ENCODE measurements at regions not wholly inside any gene's neighbourhood (a gene's known extent, or its start where the extent isn't known, plus 50 kb on each side); places are given as distances from the start of the nearest gene placed in this dataset.
"Not testable (repeated sequence)": the region's sequence is repeated elsewhere in the genome, so short reads cannot be mapped to it uniquely, and the experiment has no call there.

- DNase-seq (ENCODE audit: extremely low read depth in 1 of 11, low read depth in 9 of 11, low spot score in 4 of 11): no peak
These were observed 602.0 kb upstream of the CPEB2 start for GRCh38 chr4:14400307-14400706.

DNA sequence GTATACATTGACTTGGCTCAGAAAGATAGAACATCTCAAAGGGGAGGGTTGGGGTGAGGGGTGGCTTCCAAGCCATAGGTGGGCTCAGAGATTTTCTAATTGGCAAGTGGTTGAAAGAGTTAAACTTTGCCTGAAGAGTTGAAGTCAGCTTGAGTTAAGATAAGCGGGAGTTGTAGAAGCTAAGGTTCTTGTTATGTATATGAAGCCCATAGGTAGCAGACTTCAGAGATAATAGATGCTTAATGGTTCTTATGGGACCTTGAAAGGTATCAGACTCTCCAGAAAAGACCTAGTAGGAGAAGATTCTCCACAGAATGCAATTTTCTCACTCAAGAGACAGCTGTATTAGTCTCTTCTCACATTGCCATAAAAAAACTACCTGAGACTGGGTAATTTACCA lies 599.1 kb upstream of the CPEB2 start:
- no peak for DNase-seq (ENCODE audit: extremely low read depth in 1 of 11, low read depth in 9 of 11, low spot score in 4 of 11)

- no peak for DNase-seq (ENCODE audit: extremely low read depth in 1 of 11, low read depth in 9 of 11, low spot score in 4 of 11)
These were observed 597.6 kb upstream of the CPEB2 start for GRCh38 chr4:14404730-14405129.

GRCh38 chr4:14410516-14410915 lies 591.8 kb upstream of the CPEB2 start:
- DNase-seq (ENCODE audit: extremely low read depth in 1 of 11, low read depth in 9 of 11, low spot score in 4 of 11): no peak

DNA sequence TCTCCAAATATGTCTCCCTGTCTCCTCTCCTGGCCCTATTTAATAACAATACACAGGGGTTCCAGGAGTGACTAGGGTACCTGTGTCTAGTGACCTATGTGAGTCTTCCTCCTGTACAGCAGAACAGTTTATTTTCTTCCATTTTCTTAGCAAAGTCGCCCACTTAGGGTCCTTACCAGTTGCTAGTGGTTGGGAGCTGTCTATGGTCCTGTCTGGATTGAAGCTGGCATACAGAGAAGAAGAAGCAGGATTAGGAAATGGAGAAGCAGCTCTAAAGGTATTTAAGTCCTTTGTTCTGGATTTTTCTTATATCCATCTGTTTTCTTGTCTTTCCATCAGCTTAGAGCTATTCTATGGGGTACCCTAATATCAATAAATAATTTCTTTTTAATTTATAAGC lies 587.1 kb upstream of the CPEB2 start:
- peak in 7 of 11 donors; percentile 2 to 8 (median 5) for DNase-seq (ENCODE audit: extremely low read depth in 1 of 11, low read depth in 9 of 11, low spot score in 4 of 11)

DNA sequence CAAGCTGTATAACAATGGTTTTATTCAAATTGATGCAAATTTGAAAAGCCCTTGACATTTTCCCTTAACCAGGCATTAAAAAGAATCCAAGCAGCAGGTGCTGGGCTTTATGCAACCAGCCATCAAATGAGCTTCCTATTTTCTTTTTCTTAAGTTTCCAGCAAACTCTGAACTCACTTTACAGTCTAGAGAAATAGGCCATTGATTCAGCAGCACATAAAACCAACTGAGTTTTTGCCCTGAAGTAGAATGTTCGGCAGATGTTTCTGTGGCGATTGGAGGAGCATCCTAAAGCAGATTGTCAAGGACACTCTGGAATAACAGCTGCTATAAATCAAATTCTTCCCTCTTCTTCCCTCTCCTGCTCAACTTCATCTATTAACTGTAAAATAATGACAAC lies 582.8 kb upstream of the CPEB2 start:
- DNase-seq (ENCODE audit: extremely low read depth in 1 of 11, low read depth in 9 of 11, low spot score in 4 of 11): no peak

GRCh38 chr4:14426297-14426696 lies 576.0 kb upstream of the CPEB2 start:
- DNase-seq (ENCODE audit: extremely low read depth in 1 of 11, low read depth in 9 of 11, low spot score in 4 of 11): not testable (repeated sequence)

DNA sequence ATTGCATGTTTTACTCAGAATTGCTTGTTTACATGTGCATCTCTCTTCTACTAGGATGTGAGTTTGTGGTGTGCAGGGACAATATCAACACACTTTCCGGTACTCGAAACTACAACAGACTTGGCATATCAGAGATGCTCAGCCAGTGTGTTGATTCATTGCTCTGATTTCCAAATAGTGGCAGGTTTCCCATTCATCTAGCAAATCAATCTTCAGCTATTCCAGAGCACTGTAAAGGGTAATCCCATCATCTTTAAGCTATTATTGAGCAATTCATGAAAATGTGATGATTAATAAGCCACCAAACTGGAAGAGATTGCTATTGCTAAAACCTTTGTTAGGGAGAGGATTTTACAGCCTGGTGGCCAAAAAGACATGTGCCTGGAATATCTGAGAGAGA lies 574.2 kb upstream of the CPEB2 start:
- DNase-seq (ENCODE audit: extremely low read depth in 1 of 11, low read depth in 9 of 11, low spot score in 4 of 11): no peak

GRCh38 chr4:14431155-14432134 lies 570.8 kb upstream of the CPEB2 start:
- no peak for DNase-seq (ENCODE audit: extremely low read depth in 1 of 11, low read depth in 9 of 11, low spot score in 4 of 11)

- DNase-seq (ENCODE audit: extremely low read depth in 1 of 11, low read depth in 9 of 11, low spot score in 4 of 11): no peak
These were observed 567.8 kb upstream of the CPEB2 start for GRCh38 chr4:14434483-14434882.

DNA sequence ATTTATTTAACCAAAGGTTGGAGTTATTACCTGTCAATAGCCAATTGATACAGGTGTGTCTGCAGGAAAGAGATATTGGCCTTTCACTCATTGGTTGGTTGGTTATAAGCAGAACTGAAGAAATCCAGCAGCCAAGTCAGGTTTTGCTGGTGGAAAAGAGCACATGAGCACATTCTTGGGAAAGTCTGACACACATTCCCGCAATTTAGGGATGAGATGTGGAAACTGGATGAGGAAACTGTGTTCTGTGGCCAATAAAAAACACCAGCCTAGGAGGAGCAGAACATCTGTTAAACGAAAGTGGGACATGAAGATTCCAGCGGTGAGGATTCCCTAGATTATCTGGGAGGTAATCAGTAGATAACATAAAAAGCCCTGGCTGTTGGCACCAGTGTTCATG lies 567.4 kb upstream of the CPEB2 start:
- no peak for DNase-seq (ENCODE audit: extremely low read depth in 1 of 11, low read depth in 9 of 11, low spot score in 4 of 11)

DNA sequence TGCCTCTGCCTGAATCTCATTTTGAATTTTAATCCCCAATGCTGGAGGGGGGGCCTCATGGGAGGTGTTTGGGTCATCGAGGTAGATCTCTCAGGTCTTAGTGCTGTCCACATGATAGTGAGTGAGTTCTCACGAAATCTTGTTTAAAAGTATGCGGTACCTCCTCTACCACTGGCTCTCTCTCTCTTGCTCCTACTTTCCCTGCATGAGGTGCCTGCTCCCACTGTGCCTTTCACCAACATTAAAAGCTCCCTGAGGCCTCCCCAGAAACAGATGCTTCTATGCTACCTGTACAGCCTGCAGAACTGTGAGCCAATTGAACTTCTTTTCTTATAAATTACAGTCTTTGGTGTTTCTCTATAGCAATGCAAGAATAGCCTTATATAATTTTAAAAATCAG lies 560.7 kb upstream of the CPEB2 start:
- DNase-seq (ENCODE audit: extremely low read depth in 1 of 11, low read depth in 9 of 11, low spot score in 4 of 11): no peak

DNA sequence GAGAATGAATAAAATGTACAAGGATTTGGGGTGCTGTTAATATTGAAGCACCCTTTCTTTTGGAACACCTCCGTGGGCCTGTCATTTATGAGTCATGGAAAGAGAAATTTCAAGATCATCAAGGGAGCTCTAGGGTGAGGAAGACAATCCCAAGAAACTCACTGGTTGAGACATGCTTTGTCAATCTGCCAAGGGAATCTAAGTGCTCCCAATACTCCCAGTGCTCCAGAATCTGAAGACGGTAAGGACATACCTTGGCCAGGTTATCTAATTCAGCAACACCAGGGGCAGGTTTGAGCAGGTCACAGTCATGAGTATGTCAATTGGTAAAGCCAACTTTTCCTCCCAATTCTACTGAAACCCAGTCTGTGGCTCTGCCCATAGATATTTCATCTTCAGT lies 556.4 kb upstream of the CPEB2 start:
- no peak for DNase-seq (ENCODE audit: extremely low read depth in 1 of 11, low read depth in 9 of 11, low spot score in 4 of 11)

- no peak for DNase-seq (ENCODE audit: extremely low read depth in 1 of 11, low read depth in 9 of 11, low spot score in 4 of 11)
These were observed 556.0 kb upstream of the CPEB2 start for GRCh38 chr4:14446311-14446710.

- no peak for DNase-seq (ENCODE audit: extremely low read depth in 1 of 11, low read depth in 9 of 11, low spot score in 4 of 11)
These were observed 555.4 kb upstream of the CPEB2 start for GRCh38 chr4:14446904-14447303.

DNA sequence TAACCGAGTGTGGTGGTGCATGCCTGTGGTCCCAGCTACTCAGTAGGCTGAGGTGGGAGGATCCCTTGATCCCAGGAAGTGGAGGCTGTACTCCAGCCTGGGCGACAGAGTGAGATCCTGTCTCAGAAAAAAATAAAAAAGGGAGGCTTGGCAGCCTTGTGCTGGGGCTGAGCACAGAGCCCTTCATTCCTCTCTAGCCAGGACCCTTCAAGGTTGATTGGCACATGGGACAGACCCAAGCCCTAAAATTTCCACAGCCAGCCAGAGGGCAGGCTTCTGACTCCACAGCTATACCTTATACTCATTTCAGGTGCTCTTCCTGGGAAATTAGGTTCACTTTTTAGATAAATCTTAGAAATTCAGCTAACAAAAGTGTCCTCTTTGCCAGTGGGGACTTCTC lies 553.0 kb upstream of the CPEB2 start:
- DNase-seq (ENCODE audit: extremely low read depth in 1 of 11, low read depth in 9 of 11, low spot score in 4 of 11): no peak

DNA sequence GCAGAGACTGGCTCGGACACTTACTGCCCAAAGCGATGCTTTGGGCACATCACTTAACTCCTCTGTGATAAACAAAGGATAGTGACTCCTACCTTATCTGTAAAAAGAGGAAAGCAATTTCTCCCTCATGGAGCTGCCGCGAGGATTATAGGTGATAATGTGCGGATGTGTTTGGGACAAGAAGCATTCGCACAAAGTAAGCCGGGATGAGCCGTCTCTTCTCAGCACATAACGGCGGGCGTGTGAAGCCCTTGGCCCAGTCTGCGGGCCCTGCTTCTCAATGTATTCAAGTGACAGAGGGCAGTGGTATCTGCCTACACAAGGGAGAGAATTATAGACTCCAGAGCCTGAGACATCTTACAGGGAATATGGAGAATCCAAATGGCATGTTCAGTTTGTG lies 550.3 kb upstream of the CPEB2 start:
- DNase-seq (ENCODE audit: extremely low read depth in 1 of 11, low read depth in 9 of 11, low spot score in 4 of 11): no peak

- no peak for DNase-seq (ENCODE audit: extremely low read depth in 1 of 11, low read depth in 9 of 11, low spot score in 4 of 11)
These were observed 549.5 kb upstream of the CPEB2 start for GRCh38 chr4:14452764-14453163.

DNA sequence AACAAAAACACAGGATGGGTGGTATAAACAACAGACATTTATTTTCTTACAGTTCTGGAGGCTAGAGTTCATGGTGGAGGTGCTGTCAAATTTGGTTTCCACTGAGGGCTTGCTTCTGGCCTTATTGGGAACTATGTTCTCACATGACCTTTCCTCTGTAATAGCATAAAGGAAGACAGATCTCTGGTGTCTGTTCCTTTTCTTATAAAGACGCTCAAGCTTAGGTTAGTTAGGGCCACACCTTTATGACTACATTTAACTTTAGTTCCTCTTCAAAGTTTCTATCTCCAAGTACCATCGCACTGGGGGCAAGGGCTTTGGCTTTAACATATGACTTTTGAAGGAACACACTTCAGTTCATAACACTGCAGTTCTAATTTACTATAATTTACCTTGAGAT lies 543.8 kb upstream of the CPEB2 start:
- DNase-seq (ENCODE audit: extremely low read depth in 1 of 11, low read depth in 9 of 11, low spot score in 4 of 11): no peak

DNA sequence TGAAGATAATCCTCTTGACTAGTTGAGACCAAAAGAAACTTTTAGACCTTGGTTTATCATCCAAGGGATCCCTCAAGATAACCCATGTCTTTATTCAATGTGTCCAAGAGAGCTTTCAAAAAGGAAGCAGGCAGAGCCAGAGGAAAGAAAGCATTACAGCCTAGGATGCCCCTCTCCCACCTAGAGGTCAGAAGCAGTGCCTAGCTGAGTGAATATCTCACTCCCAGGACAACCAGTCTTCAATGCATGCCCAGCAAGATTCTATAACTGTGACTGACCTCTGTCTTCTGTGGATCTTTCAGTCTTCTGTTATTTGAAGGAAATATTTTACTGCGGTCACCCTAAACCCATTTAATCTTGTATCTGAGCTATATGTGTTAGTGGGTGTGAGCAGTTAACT lies 537.2 kb upstream of the CPEB2 start:
- DNase-seq (ENCODE audit: extremely low read depth in 1 of 11, low read depth in 9 of 11, low spot score in 4 of 11): no peak

DNA sequence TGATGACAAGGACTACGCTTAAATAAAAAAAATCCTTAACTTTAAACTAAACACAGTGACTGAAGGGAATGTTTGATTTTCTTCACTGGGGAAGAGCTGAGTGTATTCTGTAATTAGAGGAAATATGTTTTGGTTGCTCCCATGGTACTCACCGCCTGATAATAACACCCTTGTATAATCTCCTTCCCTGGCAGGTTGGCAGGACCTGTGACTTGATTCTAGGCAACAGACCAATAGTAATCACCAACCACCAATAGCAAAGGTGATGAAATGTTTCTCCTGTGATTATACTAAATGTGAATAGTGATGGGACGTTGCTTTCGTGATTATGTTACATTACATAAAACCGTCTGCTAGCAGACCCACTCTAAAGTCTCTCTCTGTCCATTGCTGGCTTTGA lies 536.8 kb upstream of the CPEB2 start:
- no peak for DNase-seq (ENCODE audit: extremely low read depth in 1 of 11, low read depth in 9 of 11, low spot score in 4 of 11)

Measured in renal cortex interstitium (tissue), 11 donors.